B cell (primary cell): ENCODE measurements at regions not wholly inside any gene's neighbourhood (a gene's known extent, or its start where the extent isn't known, plus 50 kb on each side); places are given as distances from the start of the nearest gene placed in this dataset.

ENCODE experiments used
- CTCF ChIP-seq: fragments of 200-600 bp; IDR thresholded peaks from one replicate; pipeline ENCODE4 v1.8.0; 2022; ENCODE audit warnings: antibody characterized with exemption, mild to moderate bottlenecking
- EZH2 ChIP-seq: IDR thresholded peaks from 2 replicates; pipeline ENCODE4 v1.6.1; 2012; ENCODE audit warnings: borderline replicate concordance, low read depth, mild to moderate bottlenecking, moderate library complexity, low read length; ENCODE audit not compliant: insufficient read depth, poor library complexity, severe bottlenecking

- TF ChIP-seq CTCF (no peak), EZH2 (no peak)
These were observed 359.5 kb upstream of the ARGLU1 start for GRCh38 chr13:106927421-106927820.
